Loucy (cell line): ENCODE measurements at regions not wholly inside any gene's neighbourhood (a gene's known extent, or its start where the extent isn't known, plus 50 kb on each side); places are given as distances from the start of the nearest gene placed in this dataset.

ENCODE experiments used
- CTCF ChIP-seq: fragments of 200-600 bp; sonication (generic); conservative IDR thresholded peaks from 2 replicates; pipeline ENCODE4 v1.5.1; 2014; ENCODE audit warnings: mild to moderate bottlenecking, antibody characterized with exemption, low read length
- EZH2phosphoT487 ChIP-seq: fragments of 200-600 bp; IDR thresholded peaks from 2 replicates; pipeline ENCODE4 v1.6.1; 2018; ENCODE audit warnings: antibody characterized with exemption, mild to moderate bottlenecking, moderate library complexity, borderline replicate concordance

GRCh38 chr3:81863756-81864155 is 102.3 kb upstream of the GBE1 start:
- TF ChIP-seq CTCF (no peak), EZH2phosphoT487 (no peak)
